NB4 (cell line): ENCODE measurements at regions not wholly inside any gene's neighbourhood (a gene's known extent, or its start where the extent isn't known, plus 50 kb on each side); places are given as distances from the start of the nearest gene placed in this dataset.

Source experiments
- DNase-seq: peaks from one replicate; pipeline ENCODE4 v3.0.0; 2010; ENCODE audit warnings: low read depth
- H3K4me3 ChIP-seq: one replicate; pipeline ENCODE4 v1.5.1; 2011; ENCODE audit warnings: mild to moderate bottlenecking, low read depth, low read length, moderate library complexity
- MYC ChIP-seq: IDR thresholded peaks from 2 replicates; pipeline ENCODE4 v1.6.1; 2011; ENCODE audit warnings: low read depth, low read length
- POLR2A ChIP-seq: IDR thresholded peaks from 2 replicates; pipeline ENCODE4 v1.6.1; 2011; ENCODE audit warnings: mild to moderate bottlenecking; ENCODE audit not compliant: insufficient read length; ENCODE audit errors: extremely low read depth
- TF ChIP-seq, protein P1 (sequence below): IDR thresholded peaks from one replicate; pipeline ENCODE4 v1.5.1; 2012; ENCODE audit warnings: low read depth, low read length
- TF ChIP-seq, protein P2 (sequence below): IDR thresholded peaks from 2 replicates; pipeline ENCODE4 v1.6.1; 2011; ENCODE audit warnings: low read depth, low read length

GRCh38 chr3:161573136-161573535, 76.5 kb downstream of the OTOL1 start:
- TF ChIP-seq, protein P1, sequence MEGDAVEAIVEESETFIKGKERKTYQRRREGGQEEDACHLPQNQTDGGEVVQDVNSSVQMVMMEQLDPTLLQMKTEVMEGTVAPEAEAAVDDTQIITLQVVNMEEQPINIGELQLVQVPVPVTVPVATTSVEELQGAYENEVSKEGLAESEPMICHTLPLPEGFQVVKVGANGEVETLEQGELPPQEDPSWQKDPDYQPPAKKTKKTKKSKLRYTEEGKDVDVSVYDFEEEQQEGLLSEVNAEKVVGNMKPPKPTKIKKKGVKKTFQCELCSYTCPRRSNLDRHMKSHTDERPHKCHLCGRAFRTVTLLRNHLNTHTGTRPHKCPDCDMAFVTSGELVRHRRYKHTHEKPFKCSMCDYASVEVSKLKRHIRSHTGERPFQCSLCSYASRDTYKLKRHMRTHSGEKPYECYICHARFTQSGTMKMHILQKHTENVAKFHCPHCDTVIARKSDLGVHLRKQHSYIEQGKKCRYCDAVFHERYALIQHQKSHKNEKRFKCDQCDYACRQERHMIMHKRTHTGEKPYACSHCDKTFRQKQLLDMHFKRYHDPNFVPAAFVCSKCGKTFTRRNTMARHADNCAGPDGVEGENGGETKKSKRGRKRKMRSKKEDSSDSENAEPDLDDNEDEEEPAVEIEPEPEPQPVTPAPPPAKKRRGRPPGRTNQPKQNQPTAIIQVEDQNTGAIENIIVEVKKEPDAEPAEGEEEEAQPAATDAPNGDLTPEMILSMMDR = no peak
- no peak for TF ChIP-seq MYC
- TF ChIP-seq, protein P2, sequence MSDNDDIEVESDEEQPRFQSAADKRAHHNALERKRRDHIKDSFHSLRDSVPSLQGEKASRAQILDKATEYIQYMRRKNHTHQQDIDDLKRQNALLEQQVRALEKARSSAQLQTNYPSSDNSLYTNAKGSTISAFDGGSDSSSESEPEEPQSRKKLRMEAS = no peak
- DNase-seq = no peak
- no peak overlapping the region for H3K4me3 ChIP-seq

DNA sequence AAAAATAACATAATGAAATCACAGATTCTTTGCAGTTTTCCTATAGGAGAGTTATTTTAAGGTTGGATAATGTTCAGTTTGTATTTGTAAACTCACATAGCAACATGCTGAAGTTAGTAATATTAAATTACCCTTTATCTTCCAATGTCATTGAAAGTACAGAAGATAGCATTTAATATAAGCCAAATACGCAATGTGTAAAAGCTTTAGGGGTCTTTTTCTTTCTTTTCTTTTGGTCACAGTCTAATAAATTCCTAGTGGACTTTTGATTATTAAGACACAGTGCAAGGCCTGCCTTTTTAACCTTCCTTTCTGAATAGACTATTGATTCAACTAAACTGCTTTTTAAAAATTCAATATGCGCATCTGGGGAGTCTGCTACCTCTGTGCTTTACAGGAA, 79.3 kb downstream of the OTOL1 start:
- no peak for TF ChIP-seq POLR2A
- TF ChIP-seq, protein P2 = no peak
- no peak for TF ChIP-seq MYC
- TF ChIP-seq, protein P1 = no peak
- DNase-seq = no peak
- no peak overlapping the region for H3K4me3 ChIP-seq

GRCh38 chr3:161576311-161576710, 79.7 kb downstream of the OTOL1 start:
- TF ChIP-seq POLR2A = no peak
- no peak for TF ChIP-seq MYC
- TF ChIP-seq, protein P1 = no peak
- TF ChIP-seq, protein P2 = no peak
- no peak overlapping the region for H3K4me3 ChIP-seq
- no peak for DNase-seq

DNA sequence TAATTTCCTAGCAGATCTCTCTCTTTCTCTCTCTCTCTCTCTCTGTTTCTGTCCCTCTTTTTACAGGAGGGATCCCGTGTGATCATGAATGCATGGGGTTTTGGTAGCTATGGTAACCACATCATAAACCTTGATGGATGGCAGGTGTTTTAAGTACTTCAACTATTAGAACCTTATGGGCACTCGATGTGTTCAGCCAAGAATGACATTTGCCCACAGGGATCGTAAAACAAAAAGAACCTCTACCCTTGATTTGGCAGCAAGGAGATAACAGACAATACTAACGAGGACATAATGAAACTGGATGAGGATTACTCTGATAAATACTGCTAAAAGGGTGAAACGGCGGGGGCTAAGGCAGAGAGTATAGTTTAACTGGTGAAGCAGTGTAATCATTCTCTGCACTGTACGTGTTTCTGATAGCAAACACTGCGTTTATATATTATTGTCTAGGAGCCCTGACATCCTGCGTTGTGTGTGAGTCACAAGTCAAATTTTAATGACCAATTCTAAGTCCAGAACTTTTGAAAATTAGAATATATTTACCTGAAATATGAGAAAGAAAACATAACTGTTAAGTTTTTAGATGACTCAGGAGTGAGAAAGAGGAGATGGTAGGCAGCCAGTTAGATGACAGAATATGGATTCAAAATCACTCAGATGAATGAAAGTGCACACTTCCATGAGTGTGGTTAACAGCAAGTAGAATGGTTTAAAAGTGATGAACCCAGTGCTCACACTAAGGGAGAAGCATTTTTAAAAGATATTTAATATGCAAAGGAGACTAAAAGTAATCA, 80.3 kb downstream of the OTOL1 start:
- H3K4me3 ChIP-seq = no peak overlapping the region
- no peak for DNase-seq
- TF ChIP-seq MYC (no peak), POLR2A (no peak)
- TF ChIP-seq, protein P2 = no peak
- TF ChIP-seq, protein P1 = no peak

GRCh38 chr3:161577662-161578061, 81.1 kb downstream of the OTOL1 start:
- TF ChIP-seq MYC (no peak), POLR2A (no peak)
- TF ChIP-seq, protein P1 = no peak
- TF ChIP-seq, protein P2 = no peak
- no peak overlapping the region for H3K4me3 ChIP-seq
- DNase-seq = no peak
